C4-2B (cell line): ENCODE measurements at regions not wholly inside any gene's neighbourhood (a gene's known extent, or its start where the extent isn't known, plus 50 kb on each side); places are given as distances from the start of the nearest gene placed in this dataset.

Experiments used
- ZFX ChIP-seq: fragments of 450-650 bp; IDR thresholded peaks from 2 replicates; pipeline ENCODE4 v1.6.1; 2017
- TF ChIP-seq, protein P1 (sequence below): fragments of 450-650 bp; conservative IDR thresholded peaks from 2 replicates; pipeline ENCODE4 v1.5.1; 2017; ENCODE audit warnings: mild to moderate bottlenecking

DNA sequence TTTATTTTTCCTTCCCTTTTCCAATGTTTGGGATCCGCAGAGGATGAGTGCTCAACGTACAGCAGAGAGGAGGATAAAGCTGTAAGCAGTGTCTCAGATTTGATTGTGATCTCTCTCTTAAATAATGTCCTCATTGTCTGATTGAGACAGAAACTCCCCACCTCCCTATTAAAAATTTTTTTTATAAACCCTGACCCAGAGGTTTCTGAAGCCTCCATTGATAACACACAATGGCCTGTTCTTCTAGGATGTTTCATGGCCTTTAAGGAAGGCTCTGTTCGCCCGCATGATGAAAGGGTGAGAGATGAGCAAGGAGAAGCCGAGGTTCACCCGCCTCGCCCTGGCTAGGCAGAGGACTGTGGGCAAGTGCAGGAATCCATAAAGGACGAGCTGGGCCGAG, 138.2 kb upstream of the GAS1 start:
- TF ChIP-seq, protein P1, sequence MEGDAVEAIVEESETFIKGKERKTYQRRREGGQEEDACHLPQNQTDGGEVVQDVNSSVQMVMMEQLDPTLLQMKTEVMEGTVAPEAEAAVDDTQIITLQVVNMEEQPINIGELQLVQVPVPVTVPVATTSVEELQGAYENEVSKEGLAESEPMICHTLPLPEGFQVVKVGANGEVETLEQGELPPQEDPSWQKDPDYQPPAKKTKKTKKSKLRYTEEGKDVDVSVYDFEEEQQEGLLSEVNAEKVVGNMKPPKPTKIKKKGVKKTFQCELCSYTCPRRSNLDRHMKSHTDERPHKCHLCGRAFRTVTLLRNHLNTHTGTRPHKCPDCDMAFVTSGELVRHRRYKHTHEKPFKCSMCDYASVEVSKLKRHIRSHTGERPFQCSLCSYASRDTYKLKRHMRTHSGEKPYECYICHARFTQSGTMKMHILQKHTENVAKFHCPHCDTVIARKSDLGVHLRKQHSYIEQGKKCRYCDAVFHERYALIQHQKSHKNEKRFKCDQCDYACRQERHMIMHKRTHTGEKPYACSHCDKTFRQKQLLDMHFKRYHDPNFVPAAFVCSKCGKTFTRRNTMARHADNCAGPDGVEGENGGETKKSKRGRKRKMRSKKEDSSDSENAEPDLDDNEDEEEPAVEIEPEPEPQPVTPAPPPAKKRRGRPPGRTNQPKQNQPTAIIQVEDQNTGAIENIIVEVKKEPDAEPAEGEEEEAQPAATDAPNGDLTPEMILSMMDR, result no peak
- no peak for TF ChIP-seq ZFX
